Thyroid gland (tissue), 4 donors: ENCODE measurements at regions not wholly inside any gene's neighbourhood (a gene's known extent, or its start where the extent isn't known, plus 50 kb on each side); places are given as distances from the start of the nearest gene placed in this dataset.

ENCODE experiments used
- POLR2A ChIP-seq, 2 donors: fragments of 450-650 bp; IDR thresholded peaks; one replicate each; pipeline ENCODE4 v1.6.1; 2017; ENCODE audit warnings: antibody characterized with exemption in 2 of 2, mild to moderate bottlenecking in 2 of 2, moderate library complexity in 1 of 2
- TF ChIP-seq, protein P1 (sequence below), 6 experiments: fragments of 200-600 bp in 3 of 6; fragments of 450-650 bp in 3 of 6; sonication (generic) in 3 of 6; IDR thresholded peaks; one replicate each; pipeline ENCODE4 v1.5.1; 2016 to 2019; ENCODE audit warnings: antibody characterized with exemption in 6 of 6, mild to moderate bottlenecking in 2 of 6, inconsistent platforms in 1 of 6, moderate library complexity in 1 of 6

- TF ChIP-seq, protein P1, sequence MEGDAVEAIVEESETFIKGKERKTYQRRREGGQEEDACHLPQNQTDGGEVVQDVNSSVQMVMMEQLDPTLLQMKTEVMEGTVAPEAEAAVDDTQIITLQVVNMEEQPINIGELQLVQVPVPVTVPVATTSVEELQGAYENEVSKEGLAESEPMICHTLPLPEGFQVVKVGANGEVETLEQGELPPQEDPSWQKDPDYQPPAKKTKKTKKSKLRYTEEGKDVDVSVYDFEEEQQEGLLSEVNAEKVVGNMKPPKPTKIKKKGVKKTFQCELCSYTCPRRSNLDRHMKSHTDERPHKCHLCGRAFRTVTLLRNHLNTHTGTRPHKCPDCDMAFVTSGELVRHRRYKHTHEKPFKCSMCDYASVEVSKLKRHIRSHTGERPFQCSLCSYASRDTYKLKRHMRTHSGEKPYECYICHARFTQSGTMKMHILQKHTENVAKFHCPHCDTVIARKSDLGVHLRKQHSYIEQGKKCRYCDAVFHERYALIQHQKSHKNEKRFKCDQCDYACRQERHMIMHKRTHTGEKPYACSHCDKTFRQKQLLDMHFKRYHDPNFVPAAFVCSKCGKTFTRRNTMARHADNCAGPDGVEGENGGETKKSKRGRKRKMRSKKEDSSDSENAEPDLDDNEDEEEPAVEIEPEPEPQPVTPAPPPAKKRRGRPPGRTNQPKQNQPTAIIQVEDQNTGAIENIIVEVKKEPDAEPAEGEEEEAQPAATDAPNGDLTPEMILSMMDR (IDR thresholded peaks at IDR 0.05), result no peak
- TF ChIP-seq POLR2A (IDR thresholded peaks at IDR 0.05), result no peak
Measured at GRCh38 chr13:79937311-79937710, 403.6 kb downstream of the SPRY2 start.
